Tibial nerve (tissue), 4 donors: ENCODE measurements at regions not wholly inside any gene's neighbourhood (a gene's known extent, or its start where the extent isn't known, plus 50 kb on each side); places are given as distances from the start of the nearest gene placed in this dataset.

Experiments used
- EP300 ChIP-seq, 2 donors: sonication (generic); formaldehyde crosslinking; IDR thresholded peaks; one replicate each; pipeline ENCODE4 v1.6.1; 2017; ENCODE audit warnings: antibody characterized with exemption in 2 of 2, mild to moderate bottlenecking in 1 of 2
- POLR2A ChIP-seq, 2 donors: fragments of 450-650 bp; IDR thresholded peaks; one replicate each; pipeline ENCODE4 v1.6.1; 2017; ENCODE audit warnings: antibody characterized with exemption in 2 of 2, mild to moderate bottlenecking in 2 of 2, moderate library complexity in 2 of 2
- TF ChIP-seq, protein P1 (sequence below), 5 experiments: fragments of 200-600 bp in 3 of 5; fragments of 450-650 bp in 2 of 5; sonication (generic) in 3 of 5; IDR thresholded peaks; one replicate each; pipeline ENCODE4 v1.5.1; 2016 to 2019; ENCODE audit warnings: antibody characterized with exemption in 5 of 5, mild to moderate bottlenecking in 3 of 5, moderate library complexity in 2 of 5

DNA sequence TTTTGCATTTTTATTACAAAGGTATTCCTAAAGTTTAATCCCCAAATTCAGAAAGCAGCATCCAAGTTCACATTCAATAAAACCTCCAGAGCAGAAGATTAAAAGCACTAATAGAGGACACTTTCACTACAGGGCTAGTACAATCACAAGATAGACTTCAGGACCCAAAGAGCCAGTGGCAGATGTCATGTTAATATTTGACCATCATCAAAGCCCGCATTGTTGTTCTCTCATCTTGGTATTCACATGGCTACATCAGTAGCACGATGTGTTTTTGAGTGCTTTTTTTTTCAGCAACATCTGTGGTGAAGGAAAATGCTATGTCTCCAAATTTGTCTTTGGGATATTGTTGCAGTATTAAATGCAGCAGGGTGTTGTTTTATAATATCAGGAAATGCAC lies 134.3 kb downstream of the ARL4A start:
- TF ChIP-seq, protein P1, sequence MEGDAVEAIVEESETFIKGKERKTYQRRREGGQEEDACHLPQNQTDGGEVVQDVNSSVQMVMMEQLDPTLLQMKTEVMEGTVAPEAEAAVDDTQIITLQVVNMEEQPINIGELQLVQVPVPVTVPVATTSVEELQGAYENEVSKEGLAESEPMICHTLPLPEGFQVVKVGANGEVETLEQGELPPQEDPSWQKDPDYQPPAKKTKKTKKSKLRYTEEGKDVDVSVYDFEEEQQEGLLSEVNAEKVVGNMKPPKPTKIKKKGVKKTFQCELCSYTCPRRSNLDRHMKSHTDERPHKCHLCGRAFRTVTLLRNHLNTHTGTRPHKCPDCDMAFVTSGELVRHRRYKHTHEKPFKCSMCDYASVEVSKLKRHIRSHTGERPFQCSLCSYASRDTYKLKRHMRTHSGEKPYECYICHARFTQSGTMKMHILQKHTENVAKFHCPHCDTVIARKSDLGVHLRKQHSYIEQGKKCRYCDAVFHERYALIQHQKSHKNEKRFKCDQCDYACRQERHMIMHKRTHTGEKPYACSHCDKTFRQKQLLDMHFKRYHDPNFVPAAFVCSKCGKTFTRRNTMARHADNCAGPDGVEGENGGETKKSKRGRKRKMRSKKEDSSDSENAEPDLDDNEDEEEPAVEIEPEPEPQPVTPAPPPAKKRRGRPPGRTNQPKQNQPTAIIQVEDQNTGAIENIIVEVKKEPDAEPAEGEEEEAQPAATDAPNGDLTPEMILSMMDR (IDR thresholded peaks at IDR 0.05), result no peak
- TF ChIP-seq EP300 (IDR thresholded peaks at IDR 0.05) (no peak), POLR2A (IDR thresholded peaks at IDR 0.05) (no peak)
